ENCODE measurements at regions not wholly inside any gene's neighbourhood (a gene's known extent, or its start where the extent isn't known, plus 50 kb on each side); places are given as distances from the start of the nearest gene placed in this dataset.
"Not testable (repeated sequence)": the region's sequence is repeated elsewhere in the genome, so short reads cannot be mapped to it uniquely, and the experiment has no call there.

DNA sequence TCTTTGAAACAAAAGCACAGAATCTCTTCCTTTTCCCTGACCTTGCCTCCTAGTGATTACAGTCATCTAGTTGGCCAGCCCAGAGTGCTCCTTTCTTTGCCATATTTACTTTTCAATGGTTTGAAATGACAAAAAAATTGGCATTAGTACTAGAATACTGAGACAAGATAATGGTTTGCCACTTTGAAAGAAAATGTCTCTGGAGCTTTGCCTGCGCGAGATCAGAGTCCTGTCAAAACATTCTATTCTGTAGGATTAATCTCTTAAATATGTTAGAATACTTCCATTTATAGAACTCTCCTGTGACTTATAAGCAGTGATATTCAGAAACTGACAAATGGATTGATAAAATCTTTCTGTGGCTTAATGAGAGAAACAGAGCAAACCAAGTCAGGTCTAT lies 484.0 kb upstream of the IZUMO3 start:
- H3K27me3 ChIP-seq (ENCODE audit: low read depth) = no peaks in the 10 kb centered on the region

GRCh38 chr9:25025686-25026085 lies 480.0 kb upstream of the IZUMO3 start:
- Histone ChIP-seq H3K36me3 (replicated peaks) (no peaks in the 10 kb centered on the region), H3K4me1 (peaks cover 8% of the 10 kb centered on the region), H3K27me3 (ENCODE audit: low read depth) (no peaks in the 10 kb centered on the region), H3K4me3 (no peak overlapping the region), H3K9me3 (0 out of 2 replicates have a peak, but pooled peaks cover under 1% of the 10 kb centered on the region)
- DNase-seq (ENCODE audit: low spot score in 2 of 2) = no peak
- in situ Hi-C loops (cut with MboI; ENCODE audit: low sequenced_read_pairs) = no loop called here

More for the DNA sequence above, 484.0 kb upstream of the IZUMO3 start:
- DNase-seq (ENCODE audit: low spot score in 2 of 2) = peak in 1 of 2 experiments; percentile 9
- in situ Hi-C loops (cut with MboI; ENCODE audit: low sequenced_read_pairs) = no loop called here
- H3K4me3 ChIP-seq = no peak overlapping the region
- no peaks in the 10 kb centered on the region for H3K36me3 ChIP-seq (replicated peaks)
- peaks cover 8% of the 10 kb centered on the region for H3K4me1 ChIP-seq
- no peaks in the 10 kb centered on the region for H3K9me3 ChIP-seq

- Histone ChIP-seq H3K4me1 (peaks cover 8% of the 10 kb centered on the region), H3K27me3 (ENCODE audit: low read depth) (no peaks in the 10 kb centered on the region), H3K4me3 (no peak overlapping the region), H3K36me3 (replicated peaks) (no peaks in the 10 kb centered on the region), H3K9me3 (0 out of 2 replicates have a peak, but pooled peaks cover 3% of the 10 kb centered on the region)
- DNase-seq (ENCODE audit: low spot score in 2 of 2) = no peak
- in situ Hi-C loops (cut with MboI; ENCODE audit: low sequenced_read_pairs) = no loop called here
Observed at GRCh38 chr9:25025156-25025555, 479.5 kb upstream of the IZUMO3 start.

DNA sequence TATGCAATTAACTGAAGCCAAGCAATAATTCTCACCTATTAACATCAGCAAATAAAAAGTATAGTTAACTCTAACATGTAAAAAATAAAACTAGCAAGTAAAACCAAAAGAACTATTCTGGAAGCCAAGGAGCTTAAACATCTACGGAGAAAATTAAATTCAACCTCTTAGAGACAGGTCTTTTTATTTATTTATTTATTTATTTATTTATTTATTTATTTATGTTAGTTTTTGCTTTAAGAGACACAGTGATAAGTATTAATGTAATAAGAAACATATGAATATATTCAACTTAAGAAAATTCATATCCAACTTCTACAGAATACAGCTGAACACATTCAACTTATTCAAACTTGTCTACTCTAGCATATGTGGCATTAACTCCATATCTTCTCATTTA lies 472.1 kb upstream of the IZUMO3 start:
- no peak for DNase-seq (ENCODE audit: low spot score in 2 of 2)
- Histone ChIP-seq H3K9me3 (0 out of 2 replicates have a peak, but pooled peaks cover 3% of the 10 kb centered on the region), H3K4me1 (peaks cover 2% of the 10 kb centered on the region; the same call in 1 of the 2 replicates), H3K36me3 (replicated peaks) (no peaks in the 10 kb centered on the region), H3K4me3 (no peak overlapping the region), H3K27me3 (ENCODE audit: low read depth) (no peaks in the 10 kb centered on the region)
- in situ Hi-C loops (cut with MboI; ENCODE audit: low sequenced_read_pairs) = no loop called here

DNA sequence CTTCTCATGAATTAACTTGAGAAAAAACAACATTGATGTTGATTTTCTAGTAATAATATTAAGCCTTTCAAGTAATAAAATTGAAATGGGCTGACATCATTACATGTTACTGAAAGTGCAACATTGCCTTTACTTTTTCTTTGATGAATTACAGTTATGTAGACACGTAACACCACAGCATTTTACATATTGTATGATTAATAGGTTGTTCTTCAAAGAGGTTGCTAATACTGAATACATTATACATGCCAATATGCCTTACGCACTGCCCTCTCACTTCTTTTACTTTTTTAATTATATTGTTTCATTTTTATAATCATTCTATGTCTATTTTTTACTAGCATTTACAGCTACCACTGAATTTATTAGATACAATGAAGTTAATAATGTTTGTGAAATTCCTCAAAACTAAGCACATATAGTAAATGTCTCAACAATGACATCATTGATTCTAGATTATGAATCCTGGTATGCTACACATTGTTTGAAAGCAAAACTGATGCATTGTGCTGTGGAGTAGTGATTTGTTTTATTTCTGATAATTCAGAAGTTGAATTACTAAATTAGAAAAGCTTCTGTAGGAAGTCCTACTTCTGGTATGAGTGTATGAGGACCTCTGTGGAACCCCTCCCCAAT lies 464.4 kb upstream of the IZUMO3 start:
- in situ Hi-C loops (cut with MboI; ENCODE audit: low sequenced_read_pairs) = no loop called here
- Histone ChIP-seq H3K36me3 (replicated peaks) (no peaks in the 10 kb centered on the region), H3K27me3 (ENCODE audit: low read depth) (no peaks in the 10 kb centered on the region), H3K9me3 (no peaks in the 10 kb centered on the region), H3K4me3 (no peak overlapping the region), H3K4me1 (peaks cover 10% of the 10 kb centered on the region)
- DNase-seq (ENCODE audit: low spot score in 2 of 2) = no peak

GRCh38 chr9:25003686-25004085 lies 458.0 kb upstream of the IZUMO3 start:
- in situ Hi-C loops (cut with MboI; ENCODE audit: low sequenced_read_pairs) = no loop called here
- no peak for DNase-seq (ENCODE audit: low spot score in 2 of 2)
- Histone ChIP-seq H3K36me3 (replicated peaks) (no peaks in the 10 kb centered on the region), H3K9me3 (no peaks in the 10 kb centered on the region), H3K4me1 (no peaks in the 10 kb centered on the region), H3K27me3 (ENCODE audit: low read depth) (no peaks in the 10 kb centered on the region), H3K4me3 (no peak overlapping the region)

GRCh38 chr9:24986331-24986730 lies 440.6 kb upstream of the IZUMO3 start:
- Histone ChIP-seq H3K4me1 (no peaks in the 10 kb centered on the region), H3K9me3 (no peaks in the 10 kb centered on the region), H3K27me3 (ENCODE audit: low read depth) (no peaks in the 10 kb centered on the region), H3K4me3 (no peak overlapping the region), H3K36me3 (replicated peaks) (no peaks in the 10 kb centered on the region)
- in situ Hi-C loops (cut with MboI; ENCODE audit: low sequenced_read_pairs) = no loop called here
- peak in 1 of 2 experiments; percentile 20 for DNase-seq (ENCODE audit: low spot score in 2 of 2)

DNA sequence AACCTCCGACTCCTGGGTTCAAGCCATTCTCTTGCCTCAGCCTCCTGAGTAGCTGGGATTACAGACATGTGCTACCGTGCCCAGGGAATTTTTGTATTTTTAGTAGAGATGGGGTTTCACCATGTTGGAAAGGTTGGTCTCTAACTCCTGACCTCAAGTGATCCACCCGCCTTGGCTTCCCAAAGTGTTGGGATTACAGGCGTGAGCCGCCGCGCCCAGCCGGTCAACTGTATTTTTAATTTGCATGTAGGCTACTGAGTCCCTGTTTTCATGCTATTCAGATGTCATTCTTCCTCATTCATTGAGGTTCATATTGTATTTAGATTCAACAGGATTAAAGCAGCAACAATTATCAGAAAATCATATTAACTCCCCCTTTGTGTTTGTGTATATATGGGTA lies 425.1 kb upstream of the IZUMO3 start:
- DNase-seq (ENCODE audit: low spot score in 2 of 2); H3K27me3 ChIP-seq (ENCODE audit: low read depth); in situ Hi-C loops (cut with MboI; ENCODE audit: low sequenced_read_pairs); H3K4me3 ChIP-seq; H3K4me1 ChIP-seq; H3K36me3 ChIP-seq (replicated peaks); H3K9me3 ChIP-seq: not testable (repeated sequence)

GRCh38 chr9:24961762-24962161 lies 416.1 kb upstream of the IZUMO3 start:
- no peak for DNase-seq (ENCODE audit: low spot score in 2 of 2)
- H3K4me1 ChIP-seq = no peaks in the 10 kb centered on the region
- no peak overlapping the region for H3K4me3 ChIP-seq
- no peaks in the 10 kb centered on the region for H3K27me3 ChIP-seq (ENCODE audit: low read depth)
- no peaks in the 10 kb centered on the region for H3K36me3 ChIP-seq (replicated peaks)
- H3K9me3 ChIP-seq = no peaks in the 10 kb centered on the region
- in situ Hi-C loops (cut with MboI; ENCODE audit: low sequenced_read_pairs) = no loop called here

- in situ Hi-C loops (cut with MboI; ENCODE audit: low sequenced_read_pairs) = no loop called here
- Histone ChIP-seq H3K9me3 (no peaks in the 10 kb centered on the region), H3K4me3 (no peak overlapping the region), H3K4me1 (no peaks in the 10 kb centered on the region), H3K27me3 (ENCODE audit: low read depth) (no peaks in the 10 kb centered on the region), H3K36me3 (replicated peaks) (no peaks in the 10 kb centered on the region)
- DNase-seq (ENCODE audit: low spot score in 2 of 2) = no peak
Observed at GRCh38 chr9:24953070-24953469, 407.4 kb upstream of the IZUMO3 start.

DNA sequence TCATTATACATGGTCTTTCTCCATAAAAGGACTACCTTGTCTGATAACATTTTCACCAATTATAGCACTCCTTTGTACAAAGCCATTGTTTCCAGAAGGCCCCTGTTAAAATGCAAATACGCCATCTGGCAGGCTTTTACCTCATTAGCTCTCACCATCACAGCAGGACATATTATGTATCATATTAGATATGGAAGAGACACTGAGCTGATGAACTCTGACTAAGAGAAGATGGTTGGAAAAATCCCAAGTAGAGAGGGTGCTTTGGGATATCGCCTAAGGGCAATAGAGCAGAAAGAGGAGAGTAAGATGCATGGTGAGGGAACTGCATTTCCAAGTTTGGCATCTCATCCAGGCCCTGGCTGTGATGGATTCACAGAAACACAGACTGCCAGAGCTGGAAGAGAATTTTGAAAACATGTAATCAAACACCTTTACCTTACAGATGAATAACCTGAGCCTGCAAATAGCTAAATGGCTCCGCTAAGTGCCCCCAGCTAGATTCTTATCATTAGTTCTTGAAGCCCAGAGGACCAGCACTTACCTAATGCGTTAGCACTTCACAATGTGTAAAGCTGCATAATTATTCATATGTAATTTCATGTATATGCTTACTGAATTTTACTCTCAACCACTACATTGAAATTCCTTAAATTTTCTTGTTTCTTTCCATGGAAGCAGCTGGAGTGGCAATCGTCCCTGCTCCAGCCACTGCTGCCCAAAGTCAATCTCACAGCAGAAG lies 393.6 kb upstream of the IZUMO3 start:
- Histone ChIP-seq H3K4me3 (no peak overlapping the region), H3K27me3 (ENCODE audit: low read depth) (no peaks in the 10 kb centered on the region), H3K36me3 (replicated peaks) (no peaks in the 10 kb centered on the region), H3K9me3 (no peaks in the 10 kb centered on the region), H3K4me1 (peaks cover 13% of the 10 kb centered on the region)
- in situ Hi-C loops (cut with MboI; ENCODE audit: low sequenced_read_pairs) = no loop called here
- DNase-seq (ENCODE audit: low spot score in 2 of 2) = peak; percentile 21 to 55

DNA sequence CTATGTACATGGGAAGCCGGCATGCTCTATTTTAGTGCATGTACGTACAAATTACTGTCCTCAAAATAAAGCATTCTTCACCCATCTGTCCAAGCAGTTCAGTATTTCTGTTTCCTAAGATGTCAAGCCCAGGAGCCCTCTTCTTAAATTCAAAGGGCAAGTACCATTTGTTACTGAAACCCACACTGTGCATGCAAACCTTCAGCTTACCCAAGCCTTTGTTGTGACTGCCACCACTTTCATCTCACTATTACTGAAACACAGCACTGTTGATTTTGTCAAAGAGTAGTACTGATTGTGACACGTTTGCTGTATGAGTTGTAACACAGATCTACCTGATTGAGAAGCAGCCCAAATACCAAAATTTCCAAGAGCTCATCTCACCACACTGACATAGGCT lies 390.4 kb upstream of the IZUMO3 start:
- peaks cover 13% of the 10 kb centered on the region for H3K4me1 ChIP-seq

DNA sequence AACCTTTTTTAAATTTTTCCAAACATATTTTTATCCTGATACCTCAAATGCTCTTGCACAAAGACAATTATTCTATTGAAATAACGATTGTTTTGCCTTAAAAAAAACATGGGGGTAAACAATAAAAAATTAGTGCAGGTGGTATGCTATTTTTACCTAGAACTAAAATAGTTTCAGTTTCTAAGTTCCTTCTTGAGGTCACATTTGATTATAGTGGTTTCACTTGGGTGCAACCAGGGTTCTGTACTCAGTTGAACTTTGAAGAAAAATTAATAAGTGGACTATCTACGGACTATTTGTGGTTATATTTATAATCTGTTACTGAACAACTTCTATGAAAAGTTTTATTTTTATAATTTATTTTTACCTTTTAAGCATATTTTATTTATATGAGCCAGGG lies 387.1 kb upstream of the IZUMO3 start:
- Histone ChIP-seq H3K27me3 (ENCODE audit: low read depth) (no peaks in the 10 kb centered on the region), H3K9me3 (no peaks in the 10 kb centered on the region), H3K4me1 (no peaks in the 10 kb centered on the region), H3K4me3 (no peak overlapping the region), H3K36me3 (replicated peaks) (no peaks in the 10 kb centered on the region)
- DNase-seq (ENCODE audit: low spot score in 2 of 2) = no peak
- in situ Hi-C loops (cut with MboI; ENCODE audit: low sequenced_read_pairs) = no loop called here

More for the DNA sequence above, 390.4 kb upstream of the IZUMO3 start:
- in situ Hi-C loops (cut with MboI; ENCODE audit: low sequenced_read_pairs) = no loop called here
- no peak overlapping the region for H3K4me3 ChIP-seq
- H3K27me3 ChIP-seq (ENCODE audit: low read depth) = no peaks in the 10 kb centered on the region
- DNase-seq (ENCODE audit: low spot score in 2 of 2) = no peak
- H3K36me3 ChIP-seq (replicated peaks) = no peaks in the 10 kb centered on the region
- no peaks in the 10 kb centered on the region for H3K9me3 ChIP-seq

DNA sequence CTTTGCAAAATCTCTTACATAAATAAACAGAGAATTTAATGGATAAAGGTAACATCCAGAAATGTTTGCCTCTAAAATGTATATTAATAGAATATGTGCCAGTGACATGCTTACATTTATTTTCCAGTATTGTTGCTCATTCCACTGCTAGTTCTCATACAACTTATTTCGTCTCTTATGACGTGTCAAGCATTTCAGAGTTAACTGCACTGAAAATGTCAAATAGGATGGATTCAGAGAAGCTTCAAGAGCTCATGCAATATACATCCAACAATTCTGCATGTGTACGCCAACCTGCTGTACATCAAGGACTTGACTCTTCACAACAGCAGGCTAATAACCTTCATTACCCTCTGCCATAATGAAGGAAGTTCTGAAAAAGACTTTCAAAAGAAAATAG lies 386.2 kb upstream of the IZUMO3 start:
- Histone ChIP-seq H3K4me1 (no peaks in the 10 kb centered on the region), H3K27me3 (ENCODE audit: low read depth) (no peaks in the 10 kb centered on the region), H3K36me3 (replicated peaks) (no peaks in the 10 kb centered on the region), H3K9me3 (no peaks in the 10 kb centered on the region), H3K4me3 (no peak overlapping the region)
- DNase-seq (ENCODE audit: low spot score in 2 of 2) = no peak
- in situ Hi-C loops (cut with MboI; ENCODE audit: low sequenced_read_pairs) = no loop called here
